HepG2 (cell line): ENCODE measurements at regions not wholly inside any gene's neighbourhood (a gene's known extent, or its start where the extent isn't known, plus 50 kb on each side); places are given as distances from the start of the nearest gene placed in this dataset.

Experiments
- ATAC-seq: fragments of 200-7000 bp; cut with Tn5 transposase; 3 replicates; pipeline ENCODE4 v1.9.1; 2020; ENCODE audit warnings: mild to moderate bottlenecking, moderate library complexity
- BruUV-seq: library from RNA; stranded (reverse); fragments of 400-500 nt; replicated peaks from 2 replicates; lab custom pipeline; 2021; lab: Mats Ljungman, UMichigan
- CTCF ChIA-PET: fragments of 300-600 bp; formaldehyde crosslinking; extraction: SDS; loops from one replicate; lab custom pipeline; 2021; ENCODE audit warnings: low total read pairs, inconsistent platforms, low intra/inter-chr PET ratio; lab: Yijun Ruan, JAX
- POLR2A ChIA-PET: fragments of 350-600 bp; sonication (Branson Sonifier 250); formaldehyde crosslinking; loops from one replicate; lab custom pipeline; 2020; ENCODE audit warnings: antibody characterized with exemption, inconsistent platforms; lab: Yijun Ruan, JAX
- DNase-seq: peaks from one replicate; pipeline ENCODE4 v3.0.0-alpha.2; 2015; ENCODE audit warnings: low spot score
- FAIRE-seq: peaks from 3 replicates; lab custom pipeline; 2011; peaks lifted over from hg19 to GRCh38; lab: Jason Lieb, UNC
- H2AFZ ChIP-seq: one replicate; pipeline ENCODE4 v1.6.1; 2011; ENCODE audit warnings: low read length, inconsistent platforms
- H3K27ac ChIP-seq: fragments of 300-600 bp; 3 replicates; pipeline ENCODE4 v1.8.0; 2011; ENCODE audit warnings: mixed run types, mild to moderate bottlenecking, mixed read lengths, low read length, inconsistent platforms; ENCODE audit not compliant: insufficient read depth; ENCODE audit errors: extremely low read length
- H3K27me3 ChIP-seq, 2 experiments: fragments of 200-600 bp in 1 of 2; 2 replicates in 1 of 2; 3 replicates in 1 of 2; pipeline versions ENCODE4 v1.6.0 to v1.8.0; 2011; ENCODE audit warnings: low read length in 2 of 2, mild to moderate bottlenecking in 2 of 2, moderate library complexity in 2 of 2, inconsistent platforms in 1 of 2; ENCODE audit not compliant: insufficient read depth in 2 of 2, control insufficient read depth in 1 of 2
- H3K36me3 ChIP-seq, 2 experiments: fragments of 200-600 bp in 1 of 2; replicated peaks in 1 of 2; 2 replicates in 1 of 2; 3 replicates in 1 of 2; pipeline versions ENCODE4 v1.5.1 to v1.8.0; 2011; ENCODE audit warnings: low read length in 2 of 2, inconsistent platforms in 1 of 2; ENCODE audit not compliant: insufficient read depth in 2 of 2, control insufficient read depth in 1 of 2
- H3K4me1 ChIP-seq: 2 replicates; pipeline ENCODE4 v1.5.1; 2012; ENCODE audit warnings: low read length, inconsistent platforms; ENCODE audit not compliant: insufficient read depth
- H3K4me2 ChIP-seq: 2 replicates; pipeline ENCODE4 v1.6.0; 2011; ENCODE audit warnings: low read depth, low read length, inconsistent platforms
- H3K4me3 ChIP-seq, 3 experiments: fragments of 200-600 bp in 1 of 3; sonication (generic), shearing (Covaris generic) in 1 of 3; replicated peaks in 1 of 3; 2 replicates each; pipeline ENCODE4 v1.5.1; 2011 to 2016; ENCODE audit warnings: low read length in 3 of 3, inconsistent platforms in 2 of 3, low read depth in 2 of 3, mild to moderate bottlenecking in 2 of 3, control low read depth in 1 of 3, mixed read lengths in 1 of 3; ENCODE audit not compliant: insufficient read depth in 1 of 3
- H3K79me2 ChIP-seq: one replicate; pipeline ENCODE4 v1.6.1; 2011; ENCODE audit warnings: low read length, inconsistent platforms; ENCODE audit not compliant: insufficient read depth
- H3K9ac ChIP-seq: 2 replicates; pipeline ENCODE4 v1.6.0; 2011; ENCODE audit warnings: mild to moderate bottlenecking, low read depth, low read length, inconsistent platforms; ENCODE audit not compliant: insufficient read depth
- H3K9me3 ChIP-seq: 2 replicates; pipeline ENCODE4 v1.5.1; 2012; ENCODE audit warnings: mild to moderate bottlenecking, low read length
- H4K20me1 ChIP-seq: 2 replicates; pipeline ENCODE4 v1.6.0; 2011; ENCODE audit warnings: inconsistent platforms, mild to moderate bottlenecking, low read length, moderate library complexity; ENCODE audit not compliant: insufficient read depth
- BCLAF1 ChIP-seq: fragments of 450-650 bp; IDR thresholded peaks from 2 replicates; pipeline ENCODE4 v1.6.1; 2017; ENCODE audit warnings: mild to moderate bottlenecking
- CREB3 ChIP-seq: sonication (generic); formaldehyde crosslinking; IDR thresholded peaks from 2 replicates; pipeline ENCODE4 v1.5.0; 2020; ENCODE audit warnings: missing genetic modification reagents
- KAT7 ChIP-seq: IDR thresholded peaks from 2 replicates; pipeline ENCODE4 v1.6.1; 2018; ENCODE audit warnings: borderline replicate concordance, missing compliant biosample characterization
- MAFK ChIP-seq, 2 experiments: IDR thresholded peaks in 1 of 2; conservative IDR thresholded peaks in 1 of 2; 2 replicates each; pipeline ENCODE4 v1.6.1; 2011; ENCODE audit warnings: improper control_type of control experiment in 2 of 2, low read length in 2 of 2
- MAX ChIP-seq: IDR thresholded peaks from 2 replicates; pipeline ENCODE4 v1.6.1; 2012; ENCODE audit warnings: inconsistent platforms
- NCOR1 ChIP-seq: fragments of 200-600 bp; sonication (generic); IDR thresholded peaks from 2 replicates; pipeline ENCODE4 v1.7.0; 2017; ENCODE audit warnings: antibody characterized with exemption, low read length, borderline replicate concordance
- PAWR ChIP-seq: sonication (generic); formaldehyde crosslinking; IDR thresholded peaks from 2 replicates; pipeline ENCODE4 v1.4.0; 2020; ENCODE audit warnings: missing genetic modification reagents, mild to moderate bottlenecking, borderline replicate concordance
- PCBP2 ChIP-seq: fragments of 200-400 bp; formaldehyde crosslinking; optimal IDR thresholded peaks from 2 replicates; pipeline ENCODE3; 2018; ENCODE audit warnings: low read length, low read depth; ENCODE audit not compliant: poor library complexity, severe bottlenecking
- SOX5 ChIP-seq: IDR thresholded peaks from 2 replicates; pipeline ENCODE4 v1.6.1; 2016; ENCODE audit warnings: borderline replicate concordance
- TBX3 ChIP-seq: fragments of 450-650 bp; IDR thresholded peaks from 2 replicates; pipeline ENCODE4 v1.6.1; 2017; ENCODE audit warnings: antibody characterized with exemption, mild to moderate bottlenecking, inconsistent platforms, borderline replicate concordance
- YEATS2 ChIP-seq: sonication (generic); formaldehyde crosslinking; IDR thresholded peaks from 2 replicates; pipeline ENCODE4 v1.4.0; 2020; ENCODE audit warnings: missing genetic modification reagents, borderline replicate concordance
- ZFP41 ChIP-seq: sonication (generic); formaldehyde crosslinking; IDR thresholded peaks from 2 replicates; pipeline ENCODE4 v1.4.0; 2020; ENCODE audit warnings: mild to moderate bottlenecking, missing genetic modification reagents, borderline replicate concordance
- ZNF142 ChIP-seq: sonication (generic); formaldehyde crosslinking; IDR thresholded peaks from 2 replicates; pipeline ENCODE4 v1.4.0; 2020; ENCODE audit warnings: missing genetic modification reagents
- ZNF234 ChIP-seq: sonication (generic); formaldehyde crosslinking; conservative IDR thresholded peaks from 2 replicates; pipeline ENCODE4 v1.5.1; 2020; ENCODE audit warnings: mild to moderate bottlenecking, missing genetic modification reagents
- ZNF652 ChIP-seq: IDR thresholded peaks from 2 replicates; pipeline ENCODE4 v1.6.1; 2016; ENCODE audit warnings: low read depth, borderline replicate concordance
- WGBS: methylation state at CpG from one replicate; pipeline ENCODE4 v1.1.6; 2017; ENCODE audit warnings: low lambda C conversion rate; 5-methylcytosine and 5-hydroxymethylcytosine counted together
- in situ Hi-C: cut with HindIII; loops from 2 replicates; pipeline ENCODE4 v1.10.0; 2017; ENCODE audit warnings: low pct_unique_long_range_greater_than_20kb; ENCODE audit not compliant: extremely low pct_ligation_motif_present
- intact Hi-C: fragments of 100-400 bp; cut with micrococcal nuclease; formaldehyde crosslinking; loops from one replicate; pipeline ENCODE4 v1.10.0; 2022; ENCODE audit not compliant: unreplicated experiment

GRCh38 chrX:42567268-42567667 lies 210.7 kb downstream of the PPP1R2C start:
- no peak overlapping the region for H3K27ac ChIP-seq
- in situ Hi-C loops (no loop called here), intact Hi-C loops (no loop called here)
- no TSS peak for BruUV-seq
- H3K27me3 ChIP-seq = no peaks in the 10 kb centered on the region
- no peaks in the 10 kb centered on the region for H3K79me2 ChIP-seq
- CTCF ChIA-PET = no interaction called here
- no peak overlapping the region for H3K4me3 ChIP-seq
- H3K4me2 ChIP-seq = no peak overlapping the region
- no peaks in the 10 kb centered on the region for H3K36me3 ChIP-seq
- no peaks in the 10 kb centered on the region for H3K4me1 ChIP-seq
- H3K9ac ChIP-seq = no peak overlapping the region
- POLR2A ChIA-PET = no interaction called here
- ATAC-seq (no peak), FAIRE-seq (no peak), DNase-seq (no peak)
- no peaks in the 10 kb centered on the region for H3K9me3 ChIP-seq
- 0% methylated on average over 1 of the region's 1 CpG for WGBS
- no peaks in the 10 kb centered on the region for H4K20me1 ChIP-seq
- no peak overlapping the region for H2AFZ ChIP-seq
- TF ChIP-seq ZNF142 (CRISPR knock-in tag) (no peak), MAX (no peak), PCBP2 (no peak), KAT7 (no peak), ZNF652 (no peak), SOX5 (no peak), ZFP41 (CRISPR knock-in tag) (no peak), MAFK (conservative IDR thresholded peaks at IDR 0.05 in 1 of 2, IDR thresholded peaks at IDR 0.05 in 1 of 2; ENCODE audit: low read length in 2 of 2) (no peak), TBX3 (no peak), CREB3 (CRISPR knock-in tag) (no peak), PAWR (no peak), ZNF234 (CRISPR knock-in tag) (no peak), BCLAF1 (no peak), NCOR1 (no peak), YEATS2 (no peak)
